Mesothelial cell of epicardium (in vitro differentiated cells): ENCODE measurements at regions not wholly inside any gene's neighbourhood (a gene's known extent, or its start where the extent isn't known, plus 50 kb on each side); places are given as distances from the start of the nearest gene placed in this dataset. TPM values are rescaled to one million over a fixed set of nuclear protein-coding genes. Genes with fewer than 3 reads are reported as not detected.

Source experiments
- DNase-seq, 2 experiments: peaks; one replicate each; pipeline ENCODE4 v3.0.0; 2021; ENCODE audit warnings: low spot score in 2 of 2; ENCODE audit not compliant: unreplicated experiment in 2 of 2
- H3K27ac Mint-ChIP-seq: 2 replicates; pipeline ENCODE4 v1.8.0; 2021; ENCODE audit warnings: mixed read lengths
- H3K27me3 Mint-ChIP-seq: 2 replicates; pipeline ENCODE4 v1.8.0; 2021; ENCODE audit warnings: low read depth, mixed read lengths
- H3K36me3 Mint-ChIP-seq: 2 replicates; pipeline ENCODE4 v1.8.0; 2021; ENCODE audit warnings: mixed read lengths
- H3K4me1 Mint-ChIP-seq: 2 replicates; pipeline ENCODE4 v1.8.0; 2021; ENCODE audit warnings: mixed read lengths
- H3K4me3 Mint-ChIP-seq: 2 replicates; pipeline ENCODE4 v1.8.0; 2021; ENCODE audit warnings: mild to moderate bottlenecking, moderate library complexity, mixed read lengths
- H3K9me3 Mint-ChIP-seq: 2 replicates; pipeline ENCODE4 v1.8.0; 2021; ENCODE audit warnings: mixed read lengths
- microRNA-seq: library from miRNA; unstranded; fragments of <30 nt; microRNA quantifications from one replicate; pipeline ENCODE4 v1.2.0, GENCODE V29; 2021; ENCODE audit warnings: inconsistent platforms, mixed read lengths
- TF ChIP-seq, protein P1 (sequence below): fragments of 200-600 bp; sonication (generic); IDR thresholded peaks from one replicate; pipeline ENCODE4 v1.5.0; 2021; ENCODE audit warnings: antibody characterized with exemption; ENCODE audit not compliant: unreplicated experiment

DNA sequence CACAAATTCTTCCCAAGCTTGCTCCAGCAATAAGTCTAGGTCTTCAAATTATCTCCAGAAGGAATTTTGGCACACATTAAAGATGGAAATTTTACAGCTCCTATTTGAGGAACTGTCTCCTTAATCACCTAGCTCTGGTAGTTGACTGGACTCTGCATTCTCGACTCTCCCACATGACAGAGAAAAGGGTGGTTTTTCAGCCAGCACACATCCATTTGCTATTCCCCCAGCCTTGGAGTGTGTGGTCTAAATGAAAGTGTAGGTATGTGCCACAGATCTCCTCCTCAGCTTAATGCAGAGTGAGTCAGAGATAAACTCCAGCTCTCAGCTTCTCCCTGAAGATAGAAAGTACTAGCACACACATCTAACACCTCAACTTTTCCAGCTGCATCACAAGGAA is 62.2 kb upstream of the ALCAM start:
- no peak for DNase-seq
- no peak overlapping the region for H3K27ac Mint-ChIP-seq
- H3K27me3 Mint-ChIP-seq = no peaks in the 10 kb centered on the region

GRCh38 chr3:105315144-105315543 is 51.6 kb upstream of the ALCAM start:
- no peaks in the 10 kb centered on the region for H3K27me3 Mint-ChIP-seq
- DNase-seq = no peak
- TF ChIP-seq, protein P1, sequence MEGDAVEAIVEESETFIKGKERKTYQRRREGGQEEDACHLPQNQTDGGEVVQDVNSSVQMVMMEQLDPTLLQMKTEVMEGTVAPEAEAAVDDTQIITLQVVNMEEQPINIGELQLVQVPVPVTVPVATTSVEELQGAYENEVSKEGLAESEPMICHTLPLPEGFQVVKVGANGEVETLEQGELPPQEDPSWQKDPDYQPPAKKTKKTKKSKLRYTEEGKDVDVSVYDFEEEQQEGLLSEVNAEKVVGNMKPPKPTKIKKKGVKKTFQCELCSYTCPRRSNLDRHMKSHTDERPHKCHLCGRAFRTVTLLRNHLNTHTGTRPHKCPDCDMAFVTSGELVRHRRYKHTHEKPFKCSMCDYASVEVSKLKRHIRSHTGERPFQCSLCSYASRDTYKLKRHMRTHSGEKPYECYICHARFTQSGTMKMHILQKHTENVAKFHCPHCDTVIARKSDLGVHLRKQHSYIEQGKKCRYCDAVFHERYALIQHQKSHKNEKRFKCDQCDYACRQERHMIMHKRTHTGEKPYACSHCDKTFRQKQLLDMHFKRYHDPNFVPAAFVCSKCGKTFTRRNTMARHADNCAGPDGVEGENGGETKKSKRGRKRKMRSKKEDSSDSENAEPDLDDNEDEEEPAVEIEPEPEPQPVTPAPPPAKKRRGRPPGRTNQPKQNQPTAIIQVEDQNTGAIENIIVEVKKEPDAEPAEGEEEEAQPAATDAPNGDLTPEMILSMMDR = no peak
- H3K36me3 Mint-ChIP-seq = no peaks in the 10 kb centered on the region
- H3K9me3 Mint-ChIP-seq = peaks cover 12% of the 10 kb centered on the region
- H3K27ac Mint-ChIP-seq = no peak overlapping the region
- no peak overlapping the region for H3K4me3 Mint-ChIP-seq
- no peaks in the 10 kb centered on the region for H3K4me1 Mint-ChIP-seq

More for the DNA sequence above, 62.2 kb upstream of the ALCAM start:
- Mint-ChIP-seq H3K4me3 (no peak overlapping the region), H3K9me3 (peaks cover 50% of the 10 kb centered on the region), H3K4me1 (no peaks in the 10 kb centered on the region), H3K36me3 (peaks cover 4% of the 10 kb centered on the region)
- TF ChIP-seq, protein P1 = no peak

DNA sequence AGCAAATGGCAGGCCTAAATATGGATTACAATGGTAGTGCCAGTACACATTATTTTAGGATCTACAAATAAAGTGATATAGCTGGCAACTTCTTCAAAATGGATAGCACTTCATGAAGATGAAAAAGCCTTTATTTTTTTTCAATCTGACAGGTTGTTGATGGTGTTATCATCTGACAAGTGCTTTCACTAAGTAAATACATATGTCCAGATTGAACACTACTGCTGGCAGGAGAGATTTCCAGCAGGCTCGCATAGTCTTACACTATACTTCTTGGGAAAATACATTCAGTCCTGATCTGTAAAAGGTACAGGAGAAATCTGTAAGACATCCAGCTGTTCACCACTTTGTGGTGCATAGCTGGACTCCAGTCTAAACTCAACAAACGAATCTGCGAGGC is 50.9 kb upstream of the ALCAM start:
- DNase-seq = no peak
- Mint-ChIP-seq H3K9me3 (peaks cover 8% of the 10 kb centered on the region), H3K27me3 (no peaks in the 10 kb centered on the region), H3K36me3 (no peaks in the 10 kb centered on the region), H3K4me3 (no peak overlapping the region), H3K27ac (no peak overlapping the region), H3K4me1 (no peaks in the 10 kb centered on the region)
- TF ChIP-seq, protein P1 = no peak

- Mint-ChIP-seq H3K27ac (no peak overlapping the region), H3K4me1 (no peaks in the 10 kb centered on the region), H3K9me3 (peaks cover 5% of the 10 kb centered on the region), H3K4me3 (no peak overlapping the region), H3K36me3 (no peaks in the 10 kb centered on the region), H3K27me3 (no peaks in the 10 kb centered on the region)
- DNase-seq = no peak
- TF ChIP-seq, protein P1 = no peak
These were observed 50.4 kb upstream of the ALCAM start for GRCh38 chr3:105316331-105316730.

Small RNA genes in the stretch of these regions (microRNA-seq; reads per million reads assigned to microRNA genes)
- gene MIR548AB = not detected
